WI38 (cell line): ENCODE measurements at regions not wholly inside any gene's neighbourhood (a gene's known extent, or its start where the extent isn't known, plus 50 kb on each side); places are given as distances from the start of the nearest gene placed in this dataset.
"Not testable (repeated sequence)": the region's sequence is repeated elsewhere in the genome, so short reads cannot be mapped to it uniquely, and the experiment has no call there.

Source experiments
- H3K4me3 ChIP-seq: 2 replicates; pipeline ENCODE4 v1.5.1; 2011; ENCODE audit warnings: low read depth, mild to moderate bottlenecking, control low read depth, low read length
- TF ChIP-seq, protein P1 (sequence below): IDR thresholded peaks from 2 replicates; pipeline ENCODE4 v1.5.1; 2012; ENCODE audit warnings: low read depth, mild to moderate bottlenecking, control low read depth, low read length

DNA sequence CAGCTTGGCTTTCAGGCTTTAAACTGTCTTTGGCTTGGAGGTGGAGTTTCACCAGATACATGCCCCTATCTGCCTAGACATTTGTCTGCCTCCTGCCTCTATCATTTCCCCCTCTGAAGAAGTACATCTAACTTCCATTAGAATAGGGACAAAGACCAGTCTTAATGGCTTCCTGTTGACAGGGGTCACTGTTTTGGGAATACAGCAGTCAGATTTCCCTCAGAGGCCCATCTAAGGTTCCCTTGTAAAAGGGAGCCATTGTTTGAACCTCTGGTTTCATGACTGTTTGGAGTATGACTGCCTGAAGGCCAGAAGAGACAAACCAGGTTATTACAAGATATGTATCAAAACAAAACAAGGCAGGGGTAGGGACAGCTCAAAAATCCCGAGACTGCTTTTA lies 665.7 kb upstream of the GJE1 start:
- no peak overlapping the region for H3K4me3 ChIP-seq
- TF ChIP-seq, protein P1, sequence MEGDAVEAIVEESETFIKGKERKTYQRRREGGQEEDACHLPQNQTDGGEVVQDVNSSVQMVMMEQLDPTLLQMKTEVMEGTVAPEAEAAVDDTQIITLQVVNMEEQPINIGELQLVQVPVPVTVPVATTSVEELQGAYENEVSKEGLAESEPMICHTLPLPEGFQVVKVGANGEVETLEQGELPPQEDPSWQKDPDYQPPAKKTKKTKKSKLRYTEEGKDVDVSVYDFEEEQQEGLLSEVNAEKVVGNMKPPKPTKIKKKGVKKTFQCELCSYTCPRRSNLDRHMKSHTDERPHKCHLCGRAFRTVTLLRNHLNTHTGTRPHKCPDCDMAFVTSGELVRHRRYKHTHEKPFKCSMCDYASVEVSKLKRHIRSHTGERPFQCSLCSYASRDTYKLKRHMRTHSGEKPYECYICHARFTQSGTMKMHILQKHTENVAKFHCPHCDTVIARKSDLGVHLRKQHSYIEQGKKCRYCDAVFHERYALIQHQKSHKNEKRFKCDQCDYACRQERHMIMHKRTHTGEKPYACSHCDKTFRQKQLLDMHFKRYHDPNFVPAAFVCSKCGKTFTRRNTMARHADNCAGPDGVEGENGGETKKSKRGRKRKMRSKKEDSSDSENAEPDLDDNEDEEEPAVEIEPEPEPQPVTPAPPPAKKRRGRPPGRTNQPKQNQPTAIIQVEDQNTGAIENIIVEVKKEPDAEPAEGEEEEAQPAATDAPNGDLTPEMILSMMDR = no peak

DNA sequence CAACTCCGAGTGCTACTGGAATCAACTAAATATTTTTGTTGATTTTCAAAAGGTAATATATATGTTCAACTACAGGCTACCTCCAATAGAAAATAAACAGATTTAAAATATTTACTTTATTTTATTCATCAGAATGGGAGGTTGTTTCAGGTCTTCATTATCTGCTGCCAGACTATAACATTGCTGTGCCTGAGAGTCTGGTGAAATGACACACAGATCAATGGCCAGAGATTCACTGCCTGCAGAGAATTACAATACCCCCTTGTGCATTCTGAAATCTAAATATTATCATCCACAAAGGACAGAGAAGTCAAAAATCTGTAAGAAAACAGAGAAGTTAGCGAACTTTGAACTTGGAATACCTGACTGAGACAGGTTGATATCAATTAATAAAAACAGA lies 667.8 kb upstream of the GJE1 start:
- H3K4me3 ChIP-seq = no peak overlapping the region
- TF ChIP-seq, protein P1 = no peak

DNA sequence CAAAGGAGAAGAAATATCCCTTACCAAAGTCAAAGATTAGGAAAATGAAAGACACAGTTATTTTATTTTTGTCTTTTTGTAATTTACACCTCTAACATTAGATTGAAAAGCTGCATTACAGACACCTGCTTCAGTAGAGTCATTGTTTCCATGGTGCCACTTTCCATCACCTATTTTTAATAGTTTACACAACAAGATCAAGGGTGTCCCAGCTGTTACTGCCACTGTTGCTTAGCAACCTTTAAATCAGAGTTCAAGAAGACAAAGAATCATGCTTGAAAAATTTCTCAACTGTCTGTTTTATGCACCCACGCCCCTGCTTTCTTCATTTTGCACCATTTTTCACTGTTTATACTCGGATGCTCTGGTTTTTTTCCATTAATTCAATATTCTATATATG lies 668.2 kb upstream of the GJE1 start:
- TF ChIP-seq, protein P1 = no peak

DNA sequence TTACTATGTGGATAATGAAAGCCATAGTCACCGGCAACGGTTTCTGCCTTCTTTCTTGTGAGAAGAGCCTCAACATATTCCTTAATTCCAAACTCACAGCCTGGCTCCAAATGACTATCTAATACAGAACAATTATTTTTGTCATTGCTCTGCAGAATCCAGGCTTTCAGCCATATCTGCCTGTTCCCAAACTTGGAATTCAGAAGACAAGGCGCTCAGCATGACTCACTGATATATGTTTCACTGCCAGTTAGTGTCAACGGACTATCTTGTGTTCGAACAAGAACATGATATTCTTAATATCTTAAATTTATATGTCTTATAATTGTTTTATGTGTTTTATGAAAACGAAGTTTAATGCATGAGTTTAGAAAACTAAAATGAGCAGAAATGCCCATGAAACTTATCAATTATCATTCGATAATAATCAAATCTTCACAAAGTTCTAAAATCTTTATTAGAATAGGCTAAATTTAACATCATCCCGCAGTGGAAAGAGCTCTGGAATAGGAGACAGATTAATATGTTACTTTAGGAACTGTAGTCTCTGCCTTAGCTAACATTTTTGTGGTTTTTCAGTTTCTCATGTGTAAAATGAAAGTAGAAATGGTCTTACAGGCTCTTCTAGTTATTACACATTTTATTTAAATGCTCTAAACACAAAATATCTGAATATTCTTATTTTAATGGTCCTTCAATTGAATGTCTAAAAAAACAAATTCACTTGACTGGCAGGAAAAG lies 669.3 kb upstream of the GJE1 start:
- TF ChIP-seq, protein P1 = no peak
- no peak overlapping the region for H3K4me3 ChIP-seq

More for the DNA sequence above, 668.2 kb upstream of the GJE1 start:
- no peak overlapping the region for H3K4me3 ChIP-seq

DNA sequence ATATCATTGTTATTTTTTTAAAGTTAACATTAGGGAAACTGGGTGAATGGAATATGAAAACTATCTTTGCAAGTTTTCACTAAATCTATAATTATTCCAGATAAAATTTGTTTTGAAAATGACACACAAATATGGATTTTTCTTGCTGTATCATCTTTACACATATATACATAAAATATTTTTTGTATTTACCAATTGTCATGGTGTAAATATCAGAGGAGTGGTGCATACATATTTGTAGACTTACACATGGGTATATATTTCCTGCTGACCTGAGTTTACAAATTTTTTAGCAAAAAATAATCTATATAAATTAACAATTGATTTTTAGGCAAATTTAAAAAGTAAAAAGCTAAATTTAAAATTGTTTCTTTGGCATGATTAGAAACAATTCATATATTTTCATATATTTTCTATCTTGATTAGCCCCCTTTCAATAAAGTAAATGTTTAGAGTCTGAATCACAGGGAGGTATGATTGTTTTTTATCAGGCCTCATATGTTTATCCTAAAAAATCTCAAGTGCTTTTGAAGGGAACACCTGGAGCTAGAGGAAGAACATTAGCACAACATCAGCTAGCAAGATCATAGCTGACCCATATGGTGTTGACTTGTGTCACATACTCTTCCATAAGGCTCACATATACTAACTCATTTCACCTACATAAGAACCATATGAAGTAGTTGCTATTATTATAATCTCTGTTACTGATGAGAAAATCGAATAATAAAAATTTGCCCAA lies 671.8 kb upstream of the GJE1 start:
- TF ChIP-seq, protein P1 = no peak

DNA sequence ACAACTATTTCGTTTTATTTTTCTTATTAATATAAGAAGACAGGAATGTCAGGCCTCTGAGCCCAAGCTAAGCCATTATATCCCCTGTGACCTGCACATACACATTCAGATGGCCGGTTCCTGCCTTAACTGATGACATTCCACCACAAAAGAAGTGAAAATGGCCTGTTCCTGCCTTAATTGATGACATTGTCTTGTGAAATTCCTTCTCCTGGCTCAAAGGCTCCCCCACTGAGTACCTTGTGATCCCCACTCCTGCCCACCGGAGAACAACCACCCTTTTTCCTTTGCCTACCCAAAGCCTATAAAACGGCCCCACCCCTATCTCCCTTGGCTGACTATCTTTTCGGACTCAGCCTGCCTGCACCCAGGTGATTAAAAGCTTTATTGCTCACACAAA lies 672.5 kb upstream of the GJE1 start:
- not testable (repeated sequence) for H3K4me3 ChIP-seq

More for the DNA sequence above, 671.8 kb upstream of the GJE1 start:
- no peak overlapping the region for H3K4me3 ChIP-seq

DNA sequence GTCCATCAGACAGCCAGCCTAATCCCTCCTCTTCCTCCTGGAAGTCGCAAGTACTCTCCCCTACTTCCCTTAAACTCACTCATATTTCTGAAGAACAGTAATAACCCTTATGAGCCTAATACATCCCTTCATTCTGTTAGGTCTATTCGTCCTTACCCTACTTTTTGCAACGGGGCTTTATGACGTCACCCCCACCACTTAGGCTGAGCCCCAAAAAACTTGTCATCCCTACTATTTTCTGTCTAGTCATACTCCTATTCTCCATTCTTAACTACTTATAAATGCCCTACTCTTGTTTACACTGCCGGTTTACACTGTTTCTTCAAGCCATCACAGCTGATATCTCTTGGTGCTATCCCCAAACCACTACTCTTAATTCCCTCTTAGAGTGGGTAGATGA lies 674.7 kb upstream of the GJE1 start:
- H3K4me3 ChIP-seq = not testable (repeated sequence)

DNA sequence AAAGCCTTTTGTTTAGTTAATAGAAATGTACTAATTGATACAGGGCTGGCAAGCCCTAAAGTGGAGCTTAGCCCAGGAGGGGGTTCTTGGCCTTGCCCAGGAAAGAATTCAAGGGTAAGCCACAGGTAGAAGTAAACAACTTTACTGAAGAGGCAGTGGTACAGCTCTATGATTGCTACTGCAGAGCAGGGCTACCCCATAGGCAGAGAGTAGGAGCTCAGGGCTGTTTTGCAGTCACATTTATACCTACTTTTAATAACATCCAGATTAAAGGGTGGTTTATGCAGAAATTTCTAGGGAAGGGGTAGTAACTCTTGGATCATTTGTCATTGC lies 680.4 kb upstream of the GJE1 start:
- TF ChIP-seq, protein P1 = no peak
- H3K4me3 ChIP-seq = no peak overlapping the region
